ENCODE measurements at regions not wholly inside any gene's neighbourhood (a gene's known extent, or its start where the extent isn't known, plus 50 kb on each side); places are given as distances from the start of the nearest gene placed in this dataset.

- ChIA-PET CTCF (no interaction called here), POLR2A (ENCODE audit: low non-redundant PET) (no interaction called here)
- no TSS peak for BruUV-seq (replicated peaks)
- Histone ChIP-seq H3K4me1 (ENCODE audit: insufficient read depth, low read length, poor library complexity, severe bottlenecking) (no peaks in the 10 kb centered on the region), H3K4me3 (ENCODE audit: low read depth, low read length, poor library complexity, severe bottlenecking) (no peak overlapping the region), H3K9me3 (ENCODE audit: low read depth, low read length, poor library complexity, severe bottlenecking) (no peaks in the 10 kb centered on the region), H3K27me3 (replicated peaks; ENCODE audit: insufficient read depth, low read depth, low read length, poor library complexity) (no peaks in the 10 kb centered on the region), H3K27ac (ENCODE audit: low read depth, low read length, poor library complexity, severe bottlenecking) (no peak overlapping the region), H3K36me3 (ENCODE audit: insufficient read depth, low read length, poor library complexity, severe bottlenecking) (no peaks in the 10 kb centered on the region)
- DNase-seq (ENCODE audit: low spot score), result no peak
- TF ChIP-seq CTCF (conservative IDR thresholded peaks at IDR 0.05; ENCODE audit: low read depth, low read length) (no peak), EZH2 (IDR thresholded peaks at IDR 0.05; ENCODE audit: borderline replicate concordance, low read depth, low read length, poor library complexity, severe bottlenecking) (no peak)
- intact Hi-C loops (cut with micrococcal nuclease; ENCODE audit: unreplicated experiment), result no loop called here
These were observed 115.4 kb upstream of the NAV2 start for GRCh38 chr11:19597206-19597605.

- ChIA-PET POLR2A (ENCODE audit: low non-redundant PET) (no interaction called here), CTCF (no interaction called here)
- no peak overlapping the region for H3K27ac ChIP-seq (ENCODE audit: low read depth, low read length, poor library complexity, severe bottlenecking)
These were observed 116.5 kb upstream of the NAV2 start for GRCh38 chr11:19595840-19596751.

GRCh38 chr11:19595499-19595839 is 117.2 kb upstream of the NAV2 start:
- DNase-seq (ENCODE audit: low spot score), result no peak
- TF ChIP-seq EZH2 (IDR thresholded peaks at IDR 0.05; ENCODE audit: borderline replicate concordance, low read depth, low read length, poor library complexity, severe bottlenecking) (no peak), CTCF (conservative IDR thresholded peaks at IDR 0.05; ENCODE audit: low read depth, low read length) (no peak)
- CTCF ChIA-PET, result no interaction called here
- intact Hi-C loops (cut with micrococcal nuclease; ENCODE audit: unreplicated experiment), result no loop called here
- Histone ChIP-seq H3K4me3 (ENCODE audit: low read depth, low read length, poor library complexity, severe bottlenecking) (no peak overlapping the region), H3K36me3 (ENCODE audit: insufficient read depth, low read length, poor library complexity, severe bottlenecking) (no peaks in the 10 kb centered on the region), H3K27me3 (replicated peaks; ENCODE audit: insufficient read depth, low read depth, low read length, poor library complexity) (no peaks in the 10 kb centered on the region), H3K27ac (ENCODE audit: low read depth, low read length, poor library complexity, severe bottlenecking) (no peak overlapping the region), H3K4me1 (ENCODE audit: insufficient read depth, low read length, poor library complexity, severe bottlenecking) (no peaks in the 10 kb centered on the region), H3K9me3 (ENCODE audit: low read depth, low read length, poor library complexity, severe bottlenecking) (no peaks in the 10 kb centered on the region)
- no TSS peak for BruUV-seq (replicated peaks)
- POLR2A ChIA-PET (ENCODE audit: low non-redundant PET), result no interaction called here

More at GRCh38 chr11:19595840-19596751, 116.5 kb upstream of the NAV2 start:
- BruUV-seq (replicated peaks), result no TSS peak
- no peaks in the 10 kb centered on the region for H3K27me3 ChIP-seq (replicated peaks; ENCODE audit: insufficient read depth, low read depth, low read length, poor library complexity)
- no peaks in the 10 kb centered on the region for H3K9me3 ChIP-seq (ENCODE audit: low read depth, low read length, poor library complexity, severe bottlenecking)
- H3K4me3 ChIP-seq (ENCODE audit: low read depth, low read length, poor library complexity, severe bottlenecking), result no peak overlapping the region
- intact Hi-C loops (cut with micrococcal nuclease; ENCODE audit: unreplicated experiment), result no loop called here
- no peaks in the 10 kb centered on the region for H3K36me3 ChIP-seq (ENCODE audit: insufficient read depth, low read length, poor library complexity, severe bottlenecking)
- no peak for DNase-seq (ENCODE audit: low spot score)
- TF ChIP-seq CTCF (conservative IDR thresholded peaks at IDR 0.05; ENCODE audit: low read depth, low read length) (no peak), EZH2 (IDR thresholded peaks at IDR 0.05; ENCODE audit: borderline replicate concordance, low read depth, low read length, poor library complexity, severe bottlenecking) (no peak)
- H3K4me1 ChIP-seq (ENCODE audit: insufficient read depth, low read length, poor library complexity, severe bottlenecking), result no peaks in the 10 kb centered on the region

All from A673 (cell line).